ENCODE measurements at regions not wholly inside any gene's neighbourhood (a gene's known extent, or its start where the extent isn't known, plus 50 kb on each side); places are given as distances from the start of the nearest gene placed in this dataset.

DNA sequence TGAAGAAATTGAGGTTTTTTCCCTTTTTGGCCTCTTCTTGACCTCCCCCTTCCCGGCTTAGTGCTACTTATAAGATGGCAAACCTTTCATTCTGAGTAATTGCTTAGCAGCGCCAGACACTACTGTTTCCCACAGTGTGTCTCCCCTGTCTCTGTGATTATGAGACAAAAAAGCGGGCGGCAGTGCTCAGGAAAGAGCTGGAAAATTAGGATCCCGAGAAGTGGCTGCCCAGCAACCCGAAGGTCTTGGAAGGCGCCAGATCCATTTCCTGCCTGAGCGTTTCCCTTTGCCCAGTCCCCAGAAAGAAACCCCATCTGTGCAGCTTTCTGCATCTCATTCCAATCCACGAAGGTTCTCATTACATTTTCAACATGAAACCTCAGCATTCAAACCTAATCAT lies 191.9 kb upstream of the APCDD1 start:
- Mint-ChIP-seq H3K4me3 (no peak overlapping the region), H3K4me1 (ENCODE audit: low read depth) (peaks cover 42% of the 10 kb centered on the region), H3K27ac (no peak overlapping the region), H3K27me3 (no peaks in the 10 kb centered on the region), H3K36me3 (ENCODE audit: low read depth) (no peaks in the 10 kb centered on the region), H3K9me3 (no peaks in the 10 kb centered on the region)
- intact Hi-C loops (cut with micrococcal nuclease): no loop called here

DNA sequence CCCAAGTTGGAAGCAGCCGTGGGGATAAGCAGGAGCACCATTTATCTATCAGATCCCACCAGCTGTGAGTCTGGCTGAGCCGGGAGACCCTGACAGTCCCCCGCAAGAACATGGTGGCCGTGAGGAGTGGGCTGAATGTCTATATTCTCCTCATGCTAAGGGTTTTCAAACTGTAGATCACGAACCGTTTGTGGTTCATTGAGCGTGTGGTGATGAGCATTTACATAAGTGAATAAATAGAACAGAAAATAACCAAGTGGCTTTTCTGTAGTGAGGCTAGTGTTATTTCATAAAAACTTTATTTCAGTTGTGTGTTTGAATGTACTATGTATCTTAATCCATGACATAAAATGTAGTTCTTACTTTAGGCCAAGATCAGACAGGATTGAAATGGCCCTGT lies 190.2 kb upstream of the APCDD1 start:
- intact Hi-C loops (cut with micrococcal nuclease): no loop called here
- Mint-ChIP-seq H3K27ac (no peak overlapping the region), H3K4me1 (ENCODE audit: low read depth) (peaks cover 44% of the 10 kb centered on the region), H3K9me3 (no peaks in the 10 kb centered on the region), H3K36me3 (ENCODE audit: low read depth) (no peaks in the 10 kb centered on the region), H3K27me3 (no peaks in the 10 kb centered on the region), H3K4me3 (no peak overlapping the region)

DNA sequence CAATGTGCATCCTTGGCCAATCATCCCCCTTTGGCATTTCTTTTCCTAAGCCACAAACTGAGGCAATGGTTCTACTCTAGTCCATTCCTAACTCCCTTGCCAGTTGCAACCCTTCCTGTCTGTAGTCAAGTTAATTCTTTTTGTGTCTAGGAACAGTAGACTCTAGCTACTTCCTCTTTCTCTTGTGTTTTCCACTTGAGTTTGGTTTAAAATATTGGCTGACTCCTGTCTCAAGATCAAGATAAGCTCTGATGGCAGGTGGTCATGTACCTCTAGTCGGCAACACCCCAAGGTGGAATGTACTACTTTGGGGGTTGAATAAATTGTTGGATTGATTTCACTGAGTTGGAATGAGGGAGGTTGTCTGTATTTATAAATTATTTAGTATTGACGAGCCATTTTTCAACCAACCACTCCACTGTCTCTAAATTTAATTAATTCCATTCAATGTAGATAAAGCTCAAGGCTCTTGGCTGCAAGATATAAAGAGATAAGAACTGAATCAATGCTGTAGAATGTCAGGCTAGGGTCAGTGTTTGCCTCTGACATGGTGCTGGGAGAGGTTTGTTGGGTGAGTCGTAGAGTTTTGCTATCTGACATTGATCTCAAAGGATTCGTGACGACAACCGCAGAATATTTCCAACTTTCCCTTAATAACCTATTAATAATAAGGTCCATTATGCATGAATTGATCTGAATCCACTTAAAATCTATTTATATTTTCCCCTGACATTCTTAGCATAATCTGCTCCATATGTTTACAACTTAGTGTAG lies 188.7 kb upstream of the APCDD1 start:
- Mint-ChIP-seq H3K9me3 (no peaks in the 10 kb centered on the region), H3K4me1 (ENCODE audit: low read depth) (peaks cover 42% of the 10 kb centered on the region), H3K27ac (no peak overlapping the region), H3K27me3 (no peaks in the 10 kb centered on the region), H3K4me3 (no peak overlapping the region), H3K36me3 (ENCODE audit: low read depth) (no peaks in the 10 kb centered on the region)
- intact Hi-C loops (cut with micrococcal nuclease): no loop called here

DNA sequence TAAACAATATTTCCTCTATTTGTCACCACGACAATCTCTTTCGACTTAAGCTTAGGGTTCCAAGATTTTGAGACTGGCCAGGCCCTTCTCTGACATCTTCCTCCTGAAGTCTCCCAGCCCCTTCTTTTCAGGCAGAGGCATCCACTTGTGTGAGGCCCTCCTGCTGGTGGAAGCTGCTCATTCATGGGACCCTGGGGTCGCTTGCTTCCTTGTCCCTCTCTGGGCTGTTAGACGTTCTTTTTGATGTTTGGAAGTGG lies 188.2 kb upstream of the APCDD1 start:
- intact Hi-C loops (cut with micrococcal nuclease): no loop called here
- Mint-ChIP-seq H3K4me1 (ENCODE audit: low read depth) (peaks cover 38% of the 10 kb centered on the region), H3K27me3 (no peaks in the 10 kb centered on the region), H3K36me3 (ENCODE audit: low read depth) (no peaks in the 10 kb centered on the region), H3K4me3 (no peak overlapping the region), H3K9me3 (no peaks in the 10 kb centered on the region), H3K27ac (no peak overlapping the region)

DNA sequence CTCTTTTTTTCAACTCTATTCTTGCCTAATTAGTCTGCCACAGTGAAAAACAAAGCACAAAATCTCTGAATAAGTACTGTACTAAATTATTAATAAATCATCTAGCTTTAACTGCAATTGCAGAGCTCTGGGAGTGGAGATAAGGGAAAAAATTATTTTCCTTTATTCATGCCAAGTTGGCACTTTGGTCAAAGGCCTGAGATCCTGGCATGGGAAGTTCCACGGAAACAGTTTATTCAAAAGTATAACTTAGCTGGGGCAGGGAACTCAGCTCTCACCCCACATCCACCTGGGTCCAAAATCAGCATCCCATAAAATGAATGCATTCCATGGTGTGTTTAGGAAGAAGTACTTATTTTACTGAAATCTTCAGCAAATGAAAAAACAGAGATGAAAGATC lies 185.2 kb upstream of the APCDD1 start:
- Mint-ChIP-seq H3K4me1 (ENCODE audit: low read depth) (peaks cover 29% of the 10 kb centered on the region), H3K4me3 (no peak overlapping the region), H3K27me3 (no peaks in the 10 kb centered on the region), H3K9me3 (no peaks in the 10 kb centered on the region), H3K27ac (peak overlapping the region; percentile 56), H3K36me3 (ENCODE audit: low read depth) (no peaks in the 10 kb centered on the region)
- intact Hi-C loops (cut with micrococcal nuclease): no loop called here

DNA sequence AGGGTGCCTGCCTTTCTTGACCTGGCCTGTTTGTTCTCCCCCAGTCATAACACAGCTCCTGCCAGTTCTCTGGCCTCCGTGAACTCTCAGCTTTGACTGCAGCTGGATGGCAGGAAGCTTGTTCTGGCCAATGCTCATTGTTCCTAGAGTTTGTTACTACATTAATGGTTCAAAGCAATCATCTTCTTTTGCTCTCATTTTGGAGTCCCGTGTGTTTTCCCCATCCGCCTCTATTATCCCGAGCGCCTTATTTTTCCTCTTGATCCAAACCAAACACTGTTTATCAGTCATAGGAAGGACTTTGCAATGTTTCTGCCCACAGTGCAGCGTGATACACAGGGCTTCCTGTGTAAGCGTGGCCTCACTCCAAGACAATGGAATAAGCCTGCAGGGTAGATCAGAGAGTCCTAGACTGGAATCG lies 184.3 kb upstream of the APCDD1 start:
- Mint-ChIP-seq H3K36me3 (ENCODE audit: low read depth) (no peaks in the 10 kb centered on the region), H3K27ac (no peak overlapping the region), H3K27me3 (no peaks in the 10 kb centered on the region), H3K9me3 (no peaks in the 10 kb centered on the region), H3K4me1 (ENCODE audit: low read depth) (peaks cover 29% of the 10 kb centered on the region), H3K4me3 (no peak overlapping the region)
- intact Hi-C loops (cut with micrococcal nuclease): no loop called here

DNA sequence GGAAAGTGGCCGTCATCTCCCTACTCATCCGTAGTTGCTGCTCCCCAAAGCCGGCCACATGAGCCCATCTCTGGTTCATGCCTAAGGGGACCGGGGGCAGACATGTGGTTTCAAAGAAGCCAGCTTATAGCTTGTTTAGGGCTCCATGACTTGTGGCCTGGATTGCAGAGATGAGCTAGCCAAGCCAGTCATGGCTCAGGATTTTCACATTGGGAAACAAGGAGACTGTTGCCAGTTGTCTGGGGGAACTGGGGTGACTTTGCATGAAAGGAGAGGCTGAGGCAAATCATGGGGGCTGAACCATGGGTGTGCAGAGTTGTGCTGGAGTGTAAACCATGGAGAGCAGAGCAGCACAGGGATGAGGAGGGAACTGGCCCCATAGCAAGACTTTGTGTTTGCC lies 183.0 kb upstream of the APCDD1 start:
- H3K36me3 Mint-ChIP-seq (ENCODE audit: low read depth): no peaks in the 10 kb centered on the region
- H3K4me1 Mint-ChIP-seq (ENCODE audit: low read depth): peaks cover 22% of the 10 kb centered on the region
- H3K9me3 Mint-ChIP-seq: no peaks in the 10 kb centered on the region
- no peak overlapping the region for H3K27ac Mint-ChIP-seq
- H3K27me3 Mint-ChIP-seq: no peaks in the 10 kb centered on the region
- intact Hi-C loops (cut with micrococcal nuclease): no loop called here
- H3K4me3 Mint-ChIP-seq: no peak overlapping the region

DNA sequence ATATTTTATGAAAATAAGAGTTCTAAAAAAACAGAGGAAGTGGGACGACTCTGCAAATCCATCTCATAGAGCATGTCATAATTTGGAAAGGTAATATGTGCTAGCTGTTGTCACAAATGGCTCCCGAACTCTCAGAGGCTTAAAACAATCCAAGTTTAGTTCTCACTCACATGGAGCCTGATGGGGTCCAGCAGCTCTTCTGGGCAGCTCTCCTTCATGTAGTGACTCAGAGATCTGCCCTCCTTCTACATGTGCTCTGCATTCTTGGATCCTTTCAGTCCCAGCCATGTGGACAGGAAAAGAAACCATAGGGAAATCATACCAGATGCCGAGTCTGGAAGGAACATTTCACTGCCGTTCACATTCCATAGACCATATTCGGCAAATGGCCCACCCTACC lies 180.1 kb upstream of the APCDD1 start:
- Mint-ChIP-seq H3K4me1 (ENCODE audit: low read depth) (peaks cover 19% of the 10 kb centered on the region), H3K27me3 (no peaks in the 10 kb centered on the region), H3K9me3 (no peaks in the 10 kb centered on the region), H3K4me3 (no peak overlapping the region), H3K27ac (no peak overlapping the region), H3K36me3 (ENCODE audit: low read depth) (no peaks in the 10 kb centered on the region)
- intact Hi-C loops (cut with micrococcal nuclease): no loop called here

DNA sequence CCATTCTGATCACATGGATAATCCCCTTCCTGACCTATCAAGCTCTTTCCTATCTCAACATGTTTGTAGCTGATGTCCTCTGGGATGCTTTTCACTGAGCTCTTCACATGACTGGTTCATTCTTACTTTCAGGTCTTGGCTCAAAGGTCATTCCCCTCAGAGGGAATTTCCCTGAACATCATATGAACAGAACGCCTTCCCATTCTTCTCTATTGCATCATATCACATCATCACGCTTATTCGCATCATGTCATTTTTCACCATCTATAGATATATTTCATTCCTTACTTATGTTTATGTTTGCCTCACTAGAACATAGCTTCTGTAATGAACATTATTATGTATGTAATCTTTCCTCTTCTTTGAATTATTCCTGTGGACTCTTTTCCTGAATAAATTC lies 178.9 kb upstream of the APCDD1 start:
- H3K4me3 Mint-ChIP-seq: no peak overlapping the region
- H3K9me3 Mint-ChIP-seq: no peaks in the 10 kb centered on the region
- no peaks in the 10 kb centered on the region for H3K27me3 Mint-ChIP-seq
- intact Hi-C loops (cut with micrococcal nuclease): no loop called here
- no peak overlapping the region for H3K27ac Mint-ChIP-seq
- H3K4me1 Mint-ChIP-seq (ENCODE audit: low read depth): peaks cover 7% of the 10 kb centered on the region
- no peaks in the 10 kb centered on the region for H3K36me3 Mint-ChIP-seq (ENCODE audit: low read depth)

DNA sequence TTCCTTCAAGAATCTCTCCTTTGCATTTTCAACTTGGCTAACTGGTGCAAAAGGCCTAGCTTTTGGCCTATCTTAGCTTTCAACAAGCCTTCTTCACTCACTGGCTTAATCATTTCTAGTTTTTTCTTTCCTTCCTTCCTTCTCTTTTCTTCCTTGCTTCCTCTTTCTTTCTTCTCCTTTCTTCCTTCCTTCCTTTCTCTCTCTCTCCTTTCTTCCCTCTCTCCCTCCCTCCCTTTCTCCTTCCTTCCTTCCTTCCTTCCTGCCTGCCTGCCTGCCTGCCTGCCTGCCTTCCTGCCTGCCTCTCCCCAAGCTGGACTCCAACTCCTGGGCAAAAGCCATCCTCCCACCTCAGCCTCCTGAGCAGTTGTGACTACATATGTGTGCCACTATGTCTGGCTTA lies 176.2 kb upstream of the APCDD1 start:
- peaks cover 22% of the 10 kb centered on the region for H3K4me1 Mint-ChIP-seq (ENCODE audit: low read depth)
- H3K9me3 Mint-ChIP-seq: no peaks in the 10 kb centered on the region
- H3K4me3 Mint-ChIP-seq: no peak overlapping the region
- H3K27ac Mint-ChIP-seq: no peak overlapping the region
- no peaks in the 10 kb centered on the region for H3K36me3 Mint-ChIP-seq (ENCODE audit: low read depth)
- intact Hi-C loops (cut with micrococcal nuclease): no loop called here
- H3K27me3 Mint-ChIP-seq: no peaks in the 10 kb centered on the region

DNA sequence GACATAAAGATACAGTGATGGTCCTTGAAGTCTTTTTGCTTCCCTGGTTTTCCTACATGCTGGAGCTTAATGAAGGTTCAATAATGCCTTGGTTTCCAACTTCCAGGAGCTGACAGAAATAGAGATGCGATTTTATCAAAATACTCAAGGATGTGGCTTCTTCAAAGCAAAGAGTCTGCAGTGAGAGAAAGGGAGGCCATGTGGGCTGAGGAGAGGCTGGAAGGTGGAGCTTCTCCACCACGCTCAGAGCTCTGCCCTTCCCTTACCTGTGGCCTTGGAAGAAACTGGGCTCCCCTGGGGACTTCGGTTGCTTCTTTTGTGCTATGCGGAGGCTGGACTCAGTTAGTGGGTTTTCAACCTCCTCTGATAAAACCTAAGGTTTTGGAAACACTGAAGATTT lies 175.0 kb upstream of the APCDD1 start:
- Mint-ChIP-seq H3K9me3 (no peaks in the 10 kb centered on the region), H3K27me3 (no peaks in the 10 kb centered on the region), H3K27ac (no peak overlapping the region), H3K4me3 (no peak overlapping the region), H3K4me1 (ENCODE audit: low read depth) (peaks cover 32% of the 10 kb centered on the region), H3K36me3 (ENCODE audit: low read depth) (no peaks in the 10 kb centered on the region)
- intact Hi-C loops (cut with micrococcal nuclease): no loop called here

DNA sequence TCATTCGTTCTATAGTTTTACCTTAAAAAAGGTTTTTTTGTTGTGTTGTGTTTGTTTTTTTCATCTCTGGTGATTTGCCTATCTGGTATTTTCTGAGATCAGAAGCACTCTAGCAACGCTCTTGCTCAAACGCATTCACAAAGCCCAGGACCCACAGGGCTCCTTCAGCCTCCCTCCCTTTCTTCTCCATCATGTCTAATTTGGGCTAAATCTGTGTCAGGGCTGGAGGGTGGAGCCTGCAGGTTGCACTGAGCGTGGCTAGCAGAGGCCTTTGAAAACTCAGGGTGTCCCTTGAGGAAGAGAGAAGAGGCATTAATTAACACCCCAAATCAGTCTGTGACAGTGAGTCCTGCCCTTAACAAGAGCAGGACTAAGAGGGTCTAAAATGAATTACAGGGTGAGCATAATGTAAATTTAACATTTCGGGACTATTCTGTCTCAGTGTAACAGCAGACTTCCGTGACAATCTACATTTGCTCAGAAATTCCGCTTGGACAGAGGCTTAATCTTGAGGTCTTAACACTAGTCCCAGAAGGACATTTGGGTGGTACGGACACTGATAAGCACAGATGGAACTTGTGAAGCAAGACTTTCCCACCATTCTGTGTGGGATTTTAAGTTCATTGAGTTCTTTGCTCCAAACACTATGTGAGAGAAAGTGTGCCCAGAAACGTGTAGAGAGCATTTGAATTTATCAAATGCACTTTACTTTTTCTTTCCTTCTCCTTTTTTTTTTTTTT lies 174.4 kb upstream of the APCDD1 start:
- Mint-ChIP-seq H3K27ac (no peak overlapping the region), H3K27me3 (no peaks in the 10 kb centered on the region), H3K4me1 (ENCODE audit: low read depth) (peaks cover 37% of the 10 kb centered on the region), H3K9me3 (no peaks in the 10 kb centered on the region), H3K4me3 (no peak overlapping the region), H3K36me3 (ENCODE audit: low read depth) (no peaks in the 10 kb centered on the region)
- intact Hi-C loops (cut with micrococcal nuclease): no loop called here

DNA sequence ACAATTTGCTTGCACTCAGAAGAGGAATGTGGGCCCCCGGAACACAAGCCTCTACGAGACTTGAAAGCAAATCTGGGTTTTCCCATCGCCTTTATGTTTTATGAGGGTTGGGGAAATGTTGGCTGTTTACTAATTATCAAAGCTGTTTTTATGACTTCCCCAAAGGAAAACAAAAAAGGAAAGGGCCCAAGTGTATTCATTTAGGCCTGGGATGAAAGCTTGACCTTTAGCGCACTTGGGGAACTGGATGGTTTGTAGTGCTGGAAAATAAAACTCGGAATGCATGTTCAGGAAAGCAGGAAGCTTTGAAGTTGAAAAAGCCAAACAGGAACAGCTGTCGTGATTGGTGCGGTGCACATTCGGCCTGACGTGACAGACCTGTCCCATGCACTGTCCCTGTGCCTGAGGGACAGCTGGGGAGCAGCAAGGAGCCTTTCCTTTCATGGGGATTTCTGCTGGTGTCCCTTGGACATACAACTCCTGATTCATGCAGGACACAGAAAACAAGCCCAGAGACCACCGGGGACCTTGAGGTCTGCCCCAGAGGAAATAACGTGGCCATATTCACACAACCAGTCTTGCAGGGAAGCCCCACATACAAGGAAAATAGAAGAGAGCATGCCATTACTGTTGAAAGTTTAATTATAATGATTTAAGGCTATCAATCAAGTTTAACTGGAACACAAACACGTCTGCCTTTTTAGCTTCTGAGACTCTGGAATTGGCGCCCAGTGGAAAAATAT lies 169.7 kb upstream of the APCDD1 start:
- peaks cover 74% of the 10 kb centered on the region for H3K4me1 Mint-ChIP-seq (ENCODE audit: low read depth)
- H3K27me3 Mint-ChIP-seq: no peaks in the 10 kb centered on the region
- peak overlapping the region; percentile 85 for H3K27ac Mint-ChIP-seq
- peaks cover 16% of the 10 kb centered on the region for H3K9me3 Mint-ChIP-seq
- intact Hi-C loops (cut with micrococcal nuclease): loop anchor here (5.0 kb wide), 1 partner anchor 193 kb away; no protein-coding TSS in a partner anchor
- peak overlapping the region; percentile 49 for H3K4me3 Mint-ChIP-seq
- H3K36me3 Mint-ChIP-seq (ENCODE audit: low read depth): peaks cover 11% of the 10 kb centered on the region

DNA sequence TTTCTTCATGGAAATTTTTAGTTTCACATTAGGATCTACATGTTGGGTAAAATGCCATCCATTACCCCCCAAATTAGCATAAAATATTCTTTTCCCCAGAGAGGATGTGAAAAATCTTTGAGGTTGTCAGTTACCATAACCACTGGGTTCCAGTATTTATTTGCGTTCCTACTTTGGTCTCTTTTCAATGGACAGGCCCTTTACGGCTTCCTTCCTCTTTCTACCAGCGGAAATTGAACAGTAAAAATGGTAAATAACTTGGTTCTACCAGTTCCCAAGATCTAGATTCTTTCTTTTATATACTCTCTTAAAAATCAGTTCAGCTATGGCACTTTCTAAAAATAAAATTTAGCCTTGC lies 169.2 kb upstream of the APCDD1 start:
- Mint-ChIP-seq H3K27ac (peak overlapping the region; percentile 85), H3K27me3 (no peaks in the 10 kb centered on the region), H3K36me3 (ENCODE audit: low read depth) (peaks cover 11% of the 10 kb centered on the region), H3K4me3 (no peak overlapping the region), H3K9me3 (peaks cover 16% of the 10 kb centered on the region), H3K4me1 (ENCODE audit: low read depth) (peaks cover 80% of the 10 kb centered on the region)
- intact Hi-C loops (cut with micrococcal nuclease): loop anchor here (5.0 kb wide), 1 partner anchor 192 kb away; no protein-coding TSS in a partner anchor
